ENCODE measurements at regions not wholly inside any gene's neighbourhood (a gene's known extent, or its start where the extent isn't known, plus 50 kb on each side); places are given as distances from the start of the nearest gene placed in this dataset.

DNA sequence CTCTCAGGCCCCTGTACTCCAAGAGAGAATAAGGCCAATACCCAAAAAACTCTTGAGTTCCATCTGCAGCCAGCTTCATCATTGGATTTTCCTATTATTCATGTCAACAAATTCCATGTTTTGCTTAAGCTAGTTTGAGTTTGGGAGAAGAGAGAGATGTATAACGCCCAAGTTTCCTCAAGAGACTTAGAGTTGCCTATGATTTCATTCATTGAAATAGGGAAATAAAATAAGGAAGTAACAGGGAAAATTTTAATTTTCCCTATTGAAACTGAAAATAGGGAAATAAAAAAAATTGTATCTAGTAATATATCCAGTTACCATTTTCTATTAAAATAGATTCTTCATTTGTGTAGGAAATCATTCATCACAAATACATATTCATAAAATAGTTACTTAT is 66.5 kb upstream of the SVIL start:
- no peak for TF ChIP-seq POLR2AphosphoS5 (IDR thresholded peaks at IDR 0.05; ENCODE audit: insufficient read depth, low read depth, low read length)
- no peak for TF ChIP-seq CTCF (IDR thresholded peaks at IDR 0.05; ENCODE audit: extremely low read depth in 1 of 2, insufficient read depth in 1 of 2, low read depth in 1 of 2, low read length in 2 of 2)
- TF ChIP-seq POLR2A (IDR thresholded peaks at IDR 0.05; ENCODE audit: low read depth, low read length): no peak
- no peak for TF ChIP-seq EZH2 (IDR thresholded peaks at IDR 0.05; ENCODE audit: borderline replicate concordance, low read depth, low read length, severe bottlenecking)
- no peak for TF ChIP-seq MYC (IDR thresholded peaks at IDR 0.05; ENCODE audit: low read depth, low read length)
- no peak for TF ChIP-seq JUN (IDR thresholded peaks at IDR 0.05; ENCODE audit: borderline replicate concordance, insufficient read depth, insufficient read length, low read depth)
- no peak for TF ChIP-seq GATA2 (IDR thresholded peaks at IDR 0.05; ENCODE audit: insufficient read depth, insufficient read length, low read depth, low read length)

Measured in endothelial cell of umbilical vein (primary cell).